Transverse colon (tissue), 3 donors: ENCODE measurements at regions not wholly inside any gene's neighbourhood (a gene's known extent, or its start where the extent isn't known, plus 50 kb on each side); places are given as distances from the start of the nearest gene placed in this dataset.

Experiments
- CTCF ChIP-seq, 5 experiments: fragments of 200-600 bp in 3 of 5; fragments of 450-650 bp in 2 of 5; sonication (generic) in 3 of 5; IDR thresholded peaks; 1 replicate in 2 of 5; 2 replicates in 3 of 5; pipeline ENCODE4 v1.5.1; 2016 to 2017; ENCODE audit warnings: antibody characterized with exemption in 5 of 5, inconsistent platforms in 3 of 5, mild to moderate bottlenecking in 2 of 5, moderate library complexity in 1 of 5
- EP300 ChIP-seq: sonication (generic); formaldehyde crosslinking; IDR thresholded peaks from one replicate; pipeline ENCODE4 v1.6.1; 2017; ENCODE audit warnings: antibody characterized with exemption, low read depth

- no peak for TF ChIP-seq CTCF (IDR thresholded peaks at IDR 0.05)
- no peak for TF ChIP-seq EP300
These were observed 222.0 kb upstream of the LRIG3 start for GRCh38 chr12:59142183-59142790.
